Right kidney (tissue), 1 donor: ENCODE measurements at regions not wholly inside any gene's neighbourhood (a gene's known extent, or its start where the extent isn't known, plus 50 kb on each side); places are given as distances from the start of the nearest gene placed in this dataset.

ENCODE experiments used
- DNase-seq: peaks from one replicate; pipeline ENCODE4 v3.0.0-alpha.2; 2016

- no peak for DNase-seq
These were observed 143.7 kb upstream of the TNC start for GRCh38 chr9:115261656-115262081.

GRCh38 chr9:115262477-115262876, 144.5 kb upstream of the TNC start:
- peak; percentile 34 for DNase-seq

- DNase-seq = no peak
These were observed 145.0 kb upstream of the TNC start for GRCh38 chr9:115262952-115263351.

- DNase-seq = no peak
These were observed 145.6 kb upstream of the TNC start for GRCh38 chr9:115263371-115264075.

- no peak for DNase-seq
These were observed 146.4 kb upstream of the TNC start for GRCh38 chr9:115264313-115264712.

GRCh38 chr9:115267790-115268189, 149.8 kb upstream of the TNC start:
- no peak for DNase-seq

GRCh38 chr9:115275753-115276152, 157.8 kb upstream of the TNC start:
- DNase-seq = no peak

- no peak for DNase-seq
These were observed 158.7 kb upstream of the TNC start for GRCh38 chr9:115276621-115277020.

- no peak for DNase-seq
These were observed 159.3 kb upstream of the TNC start for GRCh38 chr9:115277301-115277700.

GRCh38 chr9:115278326-115279035, 160.5 kb upstream of the TNC start:
- no peak for DNase-seq

- DNase-seq = no peak
These were observed 165.4 kb upstream of the TNC start for GRCh38 chr9:115283395-115283794.

- DNase-seq = no peak
These were observed 167.9 kb upstream of the TNC start for GRCh38 chr9:115285836-115286235.

- no peak for DNase-seq
These were observed 168.5 kb upstream of the TNC start for GRCh38 chr9:115286411-115286810.

GRCh38 chr9:115289757-115290208, 171.8 kb upstream of the TNC start:
- DNase-seq = no peak

GRCh38 chr9:115291841-115292240, 173.9 kb upstream of the TNC start:
- DNase-seq = no peak

GRCh38 chr9:115292584-115293279, 174.8 kb upstream of the TNC start:
- DNase-seq = no peak

- no peak for DNase-seq
These were observed 177.8 kb upstream of the TNC start for GRCh38 chr9:115295734-115296133.

- DNase-seq = no peak
These were observed 179.0 kb upstream of the TNC start for GRCh38 chr9:115296831-115297565.

- DNase-seq = no peak
These were observed 182.2 kb upstream of the TNC start for GRCh38 chr9:115300116-115300515.

- DNase-seq = no peak
These were observed 182.9 kb upstream of the TNC start for GRCh38 chr9:115300874-115301273.

- DNase-seq = no peak
These were observed 183.6 kb upstream of the TNC start for GRCh38 chr9:115301581-115301980.

GRCh38 chr9:115305543-115305942, 187.6 kb upstream of the TNC start:
- no peak for DNase-seq

GRCh38 chr9:115306865-115307264, 188.9 kb upstream of the TNC start:
- no peak for DNase-seq
